ENCODE measurements at regions not wholly inside any gene's neighbourhood (a gene's known extent, or its start where the extent isn't known, plus 50 kb on each side); places are given as distances from the start of the nearest gene placed in this dataset.

- TF ChIP-seq RAD21 (IDR thresholded peaks at IDR 0.05; ENCODE audit: low read depth) (no peak), TCF7L2 (IDR thresholded peaks at IDR 0.05; ENCODE audit: borderline replicate concordance, extremely low read depth, insufficient read depth, insufficient read length) (no peak), ELF1 (IDR thresholded peaks at IDR 0.05; ENCODE audit: borderline replicate concordance, low read depth) (no peak), ZBTB33 (IDR thresholded peaks at IDR 0.05; ENCODE audit: extremely low read depth, insufficient replicate concordance, low read length) (no peak)
- RAD21 ChIA-PET (ENCODE audit: low non-redundant PET in 1 of 2, low total read pairs in 2 of 2, uncharacterized antibody in 2 of 2, unreplicated experiment in 2 of 2) = no interaction called here
- no peak for DNase-seq (ENCODE audit: low read depth, low spot score)
These were observed 287.2 kb downstream of the ARL4A start for GRCh38 chr7:12974451-12975166.

GRCh38 chr7:12975412-12975811 is 288.0 kb downstream of the ARL4A start:
- Histone ChIP-seq H3K4me2 (ENCODE audit: low read length) (no peak overlapping the region), H3K9me2 (ENCODE audit: insufficient read depth) (no peaks in the 10 kb centered on the region), H3K79me2 (ENCODE audit: insufficient read depth, low read length) (no peaks in the 10 kb centered on the region), H3K27me3 (ENCODE audit: insufficient read depth, low read length) (no peaks in the 10 kb centered on the region), H2AFZ (ENCODE audit: low read depth, low read length, poor library complexity, severe bottlenecking) (no peak overlapping the region), H3K4me3 (replicated peaks in 1 of 2; ENCODE audit: low read depth in 1 of 2, low read length in 2 of 2) (no peak overlapping the region), H3K9ac (ENCODE audit: low read length) (no peak overlapping the region), H4K20me1 (ENCODE audit: insufficient read depth) (no peaks in the 10 kb centered on the region), H3K36me3 (ENCODE audit: control insufficient read depth in 1 of 2, insufficient read depth in 2 of 2, low read length in 2 of 2) (no peaks in the 10 kb centered on the region), H3K27ac (ENCODE audit: low read depth, low read length) (no peak overlapping the region), H3K9me3 (ENCODE audit: control insufficient read depth in 1 of 2, insufficient read depth in 1 of 2, low read depth in 1 of 2, low read length in 2 of 2) (no peaks in the 10 kb centered on the region), H3K4me1 (ENCODE audit: control insufficient read depth in 1 of 2, insufficient read depth in 2 of 2, low read length in 2 of 2) (no peaks in the 10 kb centered on the region)
- CTCF ChIA-PET = no interaction called here
- POLR2A ChIA-PET = no interaction called here
- BruUV-seq (replicated peaks) = no TSS peak
- TF ChIP-seq SRF (IDR thresholded peaks at IDR 0.05; ENCODE audit: low read depth) = no peak
- TF ChIP-seq EGR1 (IDR thresholded peaks at IDR 0.05; ENCODE audit: low read depth) = no peak
- no peak for TF ChIP-seq CEBPB (IDR thresholded peaks at IDR 0.05; ENCODE audit: low read depth)
- no peak for TF ChIP-seq ZNF274 (IDR thresholded peaks at IDR 0.05; ENCODE audit: low read depth, low read length)
- TF ChIP-seq ATF3 (IDR thresholded peaks at IDR 0.05) = no peak
- intact Hi-C loops (cut with micrococcal nuclease) = no loop called here
- no peak for ATAC-seq
- RAD21 ChIA-PET (ENCODE audit: low non-redundant PET in 1 of 2, low total read pairs in 2 of 2, uncharacterized antibody in 2 of 2, unreplicated experiment in 2 of 2) = no interaction called here
- no peak for DNase-seq (ENCODE audit: low read depth, low spot score)

More at GRCh38 chr7:12974451-12975166, 287.2 kb downstream of the ARL4A start:
- Histone ChIP-seq H3K4me2 (ENCODE audit: low read length) (no peak overlapping the region), H4K20me1 (ENCODE audit: insufficient read depth) (no peaks in the 10 kb centered on the region), H2AFZ (ENCODE audit: low read depth, low read length, poor library complexity, severe bottlenecking) (no peak overlapping the region), H3K4me3 (replicated peaks in 1 of 2; ENCODE audit: low read depth in 1 of 2, low read length in 2 of 2) (no peak overlapping the region), H3K79me2 (ENCODE audit: insufficient read depth, low read length) (no peaks in the 10 kb centered on the region), H3K27ac (ENCODE audit: low read depth, low read length) (no peak overlapping the region), H3K4me1 (ENCODE audit: control insufficient read depth in 1 of 2, insufficient read depth in 2 of 2, low read length in 2 of 2) (no peaks in the 10 kb centered on the region), H3K9ac (ENCODE audit: low read length) (no peak overlapping the region), H3K36me3 (ENCODE audit: control insufficient read depth in 1 of 2, insufficient read depth in 2 of 2, low read length in 2 of 2) (no peaks in the 10 kb centered on the region), H3K9me2 (ENCODE audit: insufficient read depth) (no peaks in the 10 kb centered on the region), H3K27me3 (ENCODE audit: insufficient read depth, low read length) (no peaks in the 10 kb centered on the region), H3K9me3 (ENCODE audit: control insufficient read depth in 1 of 2, insufficient read depth in 1 of 2, low read depth in 1 of 2, low read length in 2 of 2) (no peaks in the 10 kb centered on the region)
- ChIA-PET CTCF (no interaction called here), POLR2A (no interaction called here)
- intact Hi-C loops (cut with micrococcal nuclease) = loop anchor here (5.0 kb wide), 1 partner anchor 33 kb away; no protein-coding TSS in a partner anchor
- no peak for ATAC-seq
- no TSS peak for BruUV-seq (replicated peaks)

All from HCT116 (cell line).